ENCODE measurements at regions not wholly inside any gene's neighbourhood (a gene's known extent, or its start where the extent isn't known, plus 50 kb on each side); places are given as distances from the start of the nearest gene placed in this dataset.

- CTCF ChIA-PET, result no interaction called here
Observed at GRCh38 chr3:26984416-26985390, 362.1 kb downstream of the LRRC3B start.

GRCh38 chr3:26989037-26989436 is 366.5 kb downstream of the LRRC3B start:
- TF ChIP-seq FOXJ3 (CRISPR knock-in tag; IDR thresholded peaks at IDR 0.05), result no peak
- TF ChIP-seq SMC3 (IDR thresholded peaks at IDR 0.05; ENCODE audit: low read depth, low read length), result no peak
- no peak for TF ChIP-seq MEF2A (IDR thresholded peaks at IDR 0.05; ENCODE audit: borderline replicate concordance, low read depth)
- TF ChIP-seq RAD21 (IDR thresholded peaks at IDR 0.05; ENCODE audit: low read length), result no peak
- no peak for TF ChIP-seq EP300 (IDR thresholded peaks at IDR 0.05; ENCODE audit: borderline replicate concordance in 1 of 2, low read depth in 1 of 2, low read length in 1 of 2)
- TF ChIP-seq TEAD4 (IDR thresholded peaks at IDR 0.05; ENCODE audit: borderline replicate concordance, insufficient read depth), result no peak
- TF ChIP-seq JUND (IDR thresholded peaks at IDR 0.05), result no peak
- TF ChIP-seq, protein P1, sequence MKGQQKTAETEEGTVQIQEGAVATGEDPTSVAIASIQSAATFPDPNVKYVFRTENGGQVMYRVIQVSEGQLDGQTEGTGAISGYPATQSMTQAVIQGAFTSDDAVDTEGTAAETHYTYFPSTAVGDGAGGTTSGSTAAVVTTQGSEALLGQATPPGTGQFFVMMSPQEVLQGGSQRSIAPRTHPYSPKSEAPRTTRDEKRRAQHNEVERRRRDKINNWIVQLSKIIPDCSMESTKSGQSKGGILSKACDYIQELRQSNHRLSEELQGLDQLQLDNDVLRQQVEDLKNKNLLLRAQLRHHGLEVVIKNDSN (IDR thresholded peaks at IDR 0.05; ENCODE audit: borderline replicate concordance, low read depth), result no peak
- no peak for TF ChIP-seq RXRA (IDR thresholded peaks at IDR 0.05; ENCODE audit: borderline replicate concordance, low read depth)
- H3K9me2 ChIP-seq, result no peaks in the 10 kb centered on the region
- H3K9me3 ChIP-seq, result no peaks in the 10 kb centered on the region
- no peak for DNase-seq
- no peaks in the 10 kb centered on the region for H3K4me1 ChIP-seq (ENCODE audit: control insufficient read depth in 1 of 2, insufficient read depth in 2 of 2, low read depth in 1 of 2, low read length in 1 of 2)
- no peak overlapping the region for H3K4me2 ChIP-seq
- H3K4me3 ChIP-seq (ENCODE audit: low read depth in 2 of 2, low read length in 1 of 2), result no peak overlapping the region
- no peaks in the 10 kb centered on the region for H3K79me2 ChIP-seq (ENCODE audit: insufficient read depth)
- H2AFZ ChIP-seq (ENCODE audit: low read depth), result no peak overlapping the region
- H4K20me1 ChIP-seq (ENCODE audit: insufficient read depth), result no peaks in the 10 kb centered on the region
- H3K27ac ChIP-seq (ENCODE audit: low read depth in 2 of 2, low read length in 1 of 2), result no peak overlapping the region
- POLR2A ChIA-PET, result no interaction called here
- H3K27me3 ChIP-seq (ENCODE audit: insufficient read depth), result no peaks in the 10 kb centered on the region
- CTCF ChIA-PET, result no interaction called here
- no peaks in the 10 kb centered on the region for H3K36me3 ChIP-seq (replicated peaks in 1 of 2; ENCODE audit: control insufficient read depth in 1 of 2, insufficient read depth in 2 of 2, low read length in 1 of 2)
- H3K9ac ChIP-seq, result no peak overlapping the region
- H3F3A ChIP-seq (replicated peaks; ENCODE audit: insufficient read depth), result no peaks in the 10 kb centered on the region
- 13% methylated on average over 1 of the region's 1 CpG for WGBS (ENCODE audit: low lambda C conversion rate)

More at GRCh38 chr3:26984416-26985390, 362.1 kb downstream of the LRRC3B start:
- H3K79me2 ChIP-seq (ENCODE audit: insufficient read depth), result no peaks in the 10 kb centered on the region
- H3K9me3 ChIP-seq, result no peaks in the 10 kb centered on the region
- no peak overlapping the region for H3K4me2 ChIP-seq
- TF ChIP-seq ELF1 (IDR thresholded peaks at IDR 0.05) (no peak), RFX5 (IDR thresholded peaks at IDR 0.05; ENCODE audit: low read length) (no peak), NFIC (IDR thresholded peaks at IDR 0.05; ENCODE audit: borderline replicate concordance) (no peak), EZH2phosphoT487 (IDR thresholded peaks at IDR 0.05; ENCODE audit: borderline replicate concordance, low read depth) (no peak)
- TF ChIP-seq, protein P2, sequence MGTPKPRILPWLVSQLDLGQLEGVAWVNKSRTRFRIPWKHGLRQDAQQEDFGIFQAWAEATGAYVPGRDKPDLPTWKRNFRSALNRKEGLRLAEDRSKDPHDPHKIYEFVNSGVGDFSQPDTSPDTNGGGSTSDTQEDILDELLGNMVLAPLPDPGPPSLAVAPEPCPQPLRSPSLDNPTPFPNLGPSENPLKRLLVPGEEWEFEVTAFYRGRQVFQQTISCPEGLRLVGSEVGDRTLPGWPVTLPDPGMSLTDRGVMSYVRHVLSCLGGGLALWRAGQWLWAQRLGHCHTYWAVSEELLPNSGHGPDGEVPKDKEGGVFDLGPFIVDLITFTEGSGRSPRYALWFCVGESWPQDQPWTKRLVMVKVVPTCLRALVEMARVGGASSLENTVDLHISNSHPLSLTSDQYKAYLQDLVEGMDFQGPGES (IDR thresholded peaks at IDR 0.05; ENCODE audit: low read depth, low read length), result no peak
- H3K9ac ChIP-seq, result no peak overlapping the region
- no peaks in the 10 kb centered on the region for H3K27me3 ChIP-seq (ENCODE audit: insufficient read depth)
- no peaks in the 10 kb centered on the region for H3F3A ChIP-seq (replicated peaks; ENCODE audit: insufficient read depth)
- H3K4me3 ChIP-seq (ENCODE audit: low read depth in 2 of 2, low read length in 1 of 2), result no peak overlapping the region
- 12% methylated on average over 4 of the region's 4 CpGs for WGBS (ENCODE audit: low lambda C conversion rate)
- H3K9me2 ChIP-seq, result no peaks in the 10 kb centered on the region
- DNase-seq, result no peak
- POLR2A ChIA-PET, result no interaction called here
- H2AFZ ChIP-seq (ENCODE audit: low read depth), result no peak overlapping the region
- H3K27ac ChIP-seq (ENCODE audit: low read depth in 2 of 2, low read length in 1 of 2), result no peak overlapping the region
- H3K36me3 ChIP-seq (replicated peaks in 1 of 2; ENCODE audit: control insufficient read depth in 1 of 2, insufficient read depth in 2 of 2, low read length in 1 of 2), result no peaks in the 10 kb centered on the region
- no peaks in the 10 kb centered on the region for H3K4me1 ChIP-seq (ENCODE audit: control insufficient read depth in 1 of 2, insufficient read depth in 2 of 2, low read depth in 1 of 2, low read length in 1 of 2)
- H4K20me1 ChIP-seq (ENCODE audit: insufficient read depth), result no peaks in the 10 kb centered on the region

All from SK-N-SH (cell line).